ENCODE measurements at regions not wholly inside any gene's neighbourhood (a gene's known extent, or its start where the extent isn't known, plus 50 kb on each side); places are given as distances from the start of the nearest gene placed in this dataset.

DNA sequence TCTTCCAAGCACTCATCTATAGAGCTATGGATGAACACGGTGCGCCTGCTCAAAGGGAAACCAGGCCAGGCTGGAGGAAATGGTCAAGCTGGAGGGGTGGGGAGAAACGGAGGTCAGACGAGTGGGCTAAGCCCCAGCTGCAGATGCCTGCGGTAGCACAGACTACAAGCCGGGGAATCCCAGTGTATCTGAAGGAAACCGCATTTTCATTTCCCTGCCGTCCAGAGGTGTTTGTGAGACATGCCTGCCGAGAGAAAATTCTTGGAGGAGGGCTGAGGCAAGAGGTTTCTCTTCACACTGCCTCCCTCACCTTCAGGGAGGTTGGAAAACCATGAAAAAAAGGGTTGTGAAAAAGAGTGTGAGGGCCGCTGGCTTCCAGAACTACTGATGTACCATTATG is 102.0 kb upstream of the FOXN3 start (continued):
- TF ChIP-seq, protein P1, sequence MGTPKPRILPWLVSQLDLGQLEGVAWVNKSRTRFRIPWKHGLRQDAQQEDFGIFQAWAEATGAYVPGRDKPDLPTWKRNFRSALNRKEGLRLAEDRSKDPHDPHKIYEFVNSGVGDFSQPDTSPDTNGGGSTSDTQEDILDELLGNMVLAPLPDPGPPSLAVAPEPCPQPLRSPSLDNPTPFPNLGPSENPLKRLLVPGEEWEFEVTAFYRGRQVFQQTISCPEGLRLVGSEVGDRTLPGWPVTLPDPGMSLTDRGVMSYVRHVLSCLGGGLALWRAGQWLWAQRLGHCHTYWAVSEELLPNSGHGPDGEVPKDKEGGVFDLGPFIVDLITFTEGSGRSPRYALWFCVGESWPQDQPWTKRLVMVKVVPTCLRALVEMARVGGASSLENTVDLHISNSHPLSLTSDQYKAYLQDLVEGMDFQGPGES (IDR thresholded peaks at IDR 0.05): no peak
- TF ChIP-seq, protein P2, sequence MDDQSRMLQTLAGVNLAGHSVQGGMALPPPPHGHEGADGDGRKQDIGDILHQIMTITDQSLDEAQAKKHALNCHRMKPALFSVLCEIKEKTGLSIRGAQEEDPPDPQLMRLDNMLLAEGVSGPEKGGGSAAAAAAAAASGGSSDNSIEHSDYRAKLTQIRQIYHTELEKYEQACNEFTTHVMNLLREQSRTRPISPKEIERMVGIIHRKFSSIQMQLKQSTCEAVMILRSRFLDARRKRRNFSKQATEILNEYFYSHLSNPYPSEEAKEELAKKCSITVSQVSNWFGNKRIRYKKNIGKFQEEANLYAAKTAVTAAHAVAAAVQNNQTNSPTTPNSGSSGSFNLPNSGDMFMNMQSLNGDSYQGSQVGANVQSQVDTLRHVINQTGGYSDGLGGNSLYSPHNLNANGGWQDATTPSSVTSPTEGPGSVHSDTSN (IDR thresholded peaks at IDR 0.05; ENCODE audit: insufficient replicate concordance, low read depth, low read length): no peak
- TF ChIP-seq IKZF1 (conservative IDR thresholded peaks at IDR 0.05) (no peak), NR2C1 (IDR thresholded peaks at IDR 0.05) (no peak)

GRCh38 chr14:89516173-89516572 is 99.1 kb upstream of the FOXN3 start:
- BruUV-seq (replicated peaks): no TSS peak
- H3K79me2 ChIP-seq (ENCODE audit: control insufficient read depth, insufficient read depth, low read length): no peaks in the 10 kb centered on the region
- no peak overlapping the region for H3K9ac ChIP-seq (ENCODE audit: control insufficient read depth, insufficient read depth, low read length)
- H3K4me2 ChIP-seq (ENCODE audit: control insufficient read depth, insufficient read depth): no peak overlapping the region
- RAD21 ChIA-PET (ENCODE audit: unreplicated experiment): no interaction called here
- H3K4me1 ChIP-seq (ENCODE audit: control insufficient read depth, insufficient read depth, low read length): peaks cover 3% of the 10 kb centered on the region
- CTCF ChIA-PET: no interaction called here
- WGBS (ENCODE audit: insufficient coverage, insufficient replicate concordance, low lambda C conversion rate, missing lambda C conversion rate): 83% methylated on average over 5 of the region's 5 CpGs
- H3K9me3 ChIP-seq (replicated peaks; ENCODE audit: control insufficient read depth, insufficient read depth, low read length): no peaks in the 10 kb centered on the region
- POLR2A ChIA-PET: no interaction called here
- no peak for ATAC-seq
- SMC1A ChIA-PET (ENCODE audit: uncharacterized antibody, unreplicated experiment): no interaction called here
- no peak overlapping the region for H2AFZ ChIP-seq (ENCODE audit: control insufficient read depth, low read depth, low read length)
- H3K27ac ChIP-seq (ENCODE audit: control insufficient read depth, insufficient read depth): no peak overlapping the region
- intact Hi-C loops (cut with micrococcal nuclease; ENCODE audit: unreplicated experiment) (loop anchor here (10.0 kb wide), 2 partner anchors 341 to 669 kb away; no protein-coding TSS in a partner anchor), in situ Hi-C loops (cut with MboI) (no loop called here)
- H3K4me3 ChIP-seq: no peak overlapping the region
- no peak for FAIRE-seq
- no peak for DNase-seq (ENCODE audit: low read depth, low spot score)
- H3K36me3 ChIP-seq (ENCODE audit: control insufficient read depth in 2 of 2, insufficient read depth in 2 of 2, low read length in 1 of 2): no peaks in the 10 kb centered on the region
- no peaks in the 10 kb centered on the region for H3K27me3 ChIP-seq (replicated peaks in 1 of 2; ENCODE audit: control insufficient read depth in 2 of 2, insufficient read depth in 2 of 2, low read length in 1 of 2)
- no peaks in the 10 kb centered on the region for H4K20me1 ChIP-seq (ENCODE audit: control insufficient read depth, insufficient read depth)
- TF ChIP-seq NBN (IDR thresholded peaks at IDR 0.05): no peak
- no peak for TF ChIP-seq SIX5 (IDR thresholded peaks at IDR 0.05; ENCODE audit: low read depth, low read length, severe bottlenecking)
- TF ChIP-seq, protein P3, sequence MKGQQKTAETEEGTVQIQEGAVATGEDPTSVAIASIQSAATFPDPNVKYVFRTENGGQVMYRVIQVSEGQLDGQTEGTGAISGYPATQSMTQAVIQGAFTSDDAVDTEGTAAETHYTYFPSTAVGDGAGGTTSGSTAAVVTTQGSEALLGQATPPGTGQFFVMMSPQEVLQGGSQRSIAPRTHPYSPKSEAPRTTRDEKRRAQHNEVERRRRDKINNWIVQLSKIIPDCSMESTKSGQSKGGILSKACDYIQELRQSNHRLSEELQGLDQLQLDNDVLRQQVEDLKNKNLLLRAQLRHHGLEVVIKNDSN (IDR thresholded peaks at IDR 0.05; ENCODE audit: borderline replicate concordance, extremely low read length, insufficient read depth, low read depth, low read length): no peak
- no peak for TF ChIP-seq SMARCA5 (IDR thresholded peaks at IDR 0.05)
- no peak for TF ChIP-seq GABPA (IDR thresholded peaks at IDR 0.05; ENCODE audit: low read depth)
- no peak for TF ChIP-seq NR2C2 (IDR thresholded peaks at IDR 0.05; ENCODE audit: borderline replicate concordance, control insufficient read depth, insufficient read length, low read depth)
- TF ChIP-seq CEBPB (IDR thresholded peaks at IDR 0.05; ENCODE audit: borderline replicate concordance in 1 of 2, low read depth in 2 of 2, low read length in 2 of 2): no peak
- TF ChIP-seq, protein P4, sequence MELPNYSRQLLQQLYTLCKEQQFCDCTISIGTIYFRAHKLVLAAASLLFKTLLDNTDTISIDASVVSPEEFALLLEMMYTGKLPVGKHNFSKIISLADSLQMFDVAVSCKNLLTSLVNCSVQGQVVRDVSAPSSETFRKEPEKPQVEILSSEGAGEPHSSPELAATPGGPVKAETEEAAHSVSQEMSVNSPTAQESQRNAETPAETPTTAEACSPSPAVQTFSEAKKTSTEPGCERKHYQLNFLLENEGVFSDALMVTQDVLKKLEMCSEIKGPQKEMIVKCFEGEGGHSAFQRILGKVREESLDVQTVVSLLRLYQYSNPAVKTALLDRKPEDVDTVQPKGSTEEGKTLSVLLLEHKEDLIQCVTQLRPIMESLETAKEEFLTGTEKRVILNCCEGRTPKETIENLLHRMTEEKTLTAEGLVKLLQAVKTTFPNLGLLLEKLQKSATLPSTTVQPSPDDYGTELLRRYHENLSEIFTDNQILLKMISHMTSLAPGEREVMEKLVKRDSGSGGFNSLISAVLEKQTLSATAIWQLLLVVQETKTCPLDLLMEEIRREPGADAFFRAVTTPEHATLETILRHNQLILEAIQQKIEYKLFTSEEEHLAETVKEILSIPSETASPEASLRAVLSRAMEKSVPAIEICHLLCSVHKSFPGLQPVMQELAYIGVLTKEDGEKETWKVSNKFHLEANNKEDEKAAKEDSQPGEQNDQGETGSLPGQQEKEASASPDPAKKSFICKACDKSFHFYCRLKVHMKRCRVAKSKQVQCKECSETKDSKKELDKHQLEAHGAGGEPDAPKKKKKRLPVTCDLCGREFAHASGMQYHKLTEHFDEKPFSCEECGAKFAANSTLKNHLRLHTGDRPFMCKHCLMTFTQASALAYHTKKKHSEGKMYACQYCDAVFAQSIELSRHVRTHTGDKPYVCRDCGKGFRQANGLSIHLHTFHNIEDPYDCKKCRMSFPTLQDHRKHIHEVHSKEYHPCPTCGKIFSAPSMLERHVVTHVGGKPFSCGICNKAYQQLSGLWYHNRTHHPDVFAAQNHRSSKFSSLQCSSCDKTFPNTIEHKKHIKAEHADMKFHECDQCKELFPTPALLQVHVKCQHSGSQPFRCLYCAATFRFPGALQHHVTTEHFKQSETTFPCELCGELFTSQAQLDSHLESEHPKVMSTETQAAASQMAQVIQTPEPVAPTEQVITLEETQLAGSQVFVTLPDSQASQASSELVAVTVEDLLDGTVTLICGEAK (IDR thresholded peaks at IDR 0.05; ENCODE audit: borderline replicate concordance): no peak
- no peak for TF ChIP-seq ESRRA (IDR thresholded peaks at IDR 0.05; ENCODE audit: low read length)
- no peak for TF ChIP-seq RAD21 (IDR thresholded peaks at IDR 0.05; ENCODE audit: insufficient read depth, low read depth, low read length)
- no peak for TF ChIP-seq ZNF384 (IDR thresholded peaks at IDR 0.05; ENCODE audit: borderline replicate concordance, low read depth, low read length)
- no peak for TF ChIP-seq NFYB (IDR thresholded peaks at IDR 0.05; ENCODE audit: insufficient read depth, low read depth, low read length)
- no peak for TF ChIP-seq SIN3A (IDR thresholded peaks at IDR 0.05; ENCODE audit: low read depth, low read length)

All from GM12878 (cell line).